Endothelial cell of umbilical vein (primary cell): ENCODE measurements at regions not wholly inside any gene's neighbourhood (a gene's known extent, or its start where the extent isn't known, plus 50 kb on each side); places are given as distances from the start of the nearest gene placed in this dataset.

Experiments
- BruUV-seq: library from RNA; stranded (reverse); fragments of 400-500 nt; replicated peaks from 2 replicates; lab custom pipeline; 2021; lab: Mats Ljungman, UMichigan
- CTCF ChIA-PET: fragments of 300-600, 350-600 bp; sonication (Branson Sonifier 250); formaldehyde crosslinking; loops from one replicate; lab custom pipeline; 2021; ENCODE audit warnings: antibody characterized with exemption, inconsistent platforms; lab: Charles Lee
- POLR2A ChIA-PET: fragments of 300-600, 350-600 bp; sonication (Branson Sonifier 250); formaldehyde crosslinking; loops from one replicate; lab custom pipeline; 2021; ENCODE audit warnings: antibody characterized with exemption, inconsistent platforms; lab: Charles Lee
- DNase-seq: peaks from one replicate; pipeline ENCODE4 v3.0.0-alpha.2; 2011; ENCODE audit warnings: low read depth, low spot score
- FAIRE-seq: peaks from 2 replicates; lab custom pipeline; 2011; peaks lifted over from hg19 to GRCh38; lab: Jason Lieb, UNC
- H2AFZ ChIP-seq: 2 replicates; pipeline ENCODE4 v1.6.0; 2012; ENCODE audit warnings: low read depth, low read length, control low read depth, inconsistent platforms
- H3K27ac ChIP-seq: 2 replicates; pipeline ENCODE4 v1.5.1; 2011; ENCODE audit warnings: low read depth, mild to moderate bottlenecking, control low read depth, low read length, moderate library complexity; ENCODE audit not compliant: insufficient read depth
- H3K27me3 ChIP-seq, 2 experiments: 2 replicates each; pipeline versions ENCODE4 v1.6.0 to v1.6.1; 2011; ENCODE audit warnings: low read length in 2 of 2, mixed read lengths in 1 of 2; ENCODE audit not compliant: control insufficient read depth in 2 of 2, insufficient read depth in 2 of 2
- H3K36me3 ChIP-seq, 2 experiments: 2 replicates in 1 of 2; 3 replicates in 1 of 2; pipeline ENCODE4 v1.5.1; 2011; ENCODE audit warnings: low read length in 2 of 2, mild to moderate bottlenecking in 1 of 2, moderate library complexity in 1 of 2; ENCODE audit not compliant: control insufficient read depth in 2 of 2, insufficient read depth in 2 of 2; ENCODE audit errors: extremely low read depth in 1 of 2
- H3K4me1 ChIP-seq: 3 replicates; pipeline ENCODE4 v1.5.1; 2011; ENCODE audit warnings: mild to moderate bottlenecking, low read length; ENCODE audit not compliant: control insufficient read depth, insufficient read depth; ENCODE audit errors: extremely low read depth
- H3K4me2 ChIP-seq: 2 replicates; pipeline ENCODE4 v1.6.1; 2011; ENCODE audit warnings: low read length, control low read depth, mixed read lengths; ENCODE audit not compliant: insufficient read depth
- H3K4me3 ChIP-seq, 3 experiments: fragments of 200-600 bp in 1 of 3; sonication (generic), shearing (Covaris generic) in 1 of 3; replicated peaks in 1 of 3; 2 replicates each; pipeline ENCODE4 v1.5.1; 2011 to 2016; ENCODE audit warnings: control low read depth in 3 of 3, low read length in 3 of 3, mild to moderate bottlenecking in 2 of 3, inconsistent platforms in 1 of 3, low read depth in 1 of 3, moderate library complexity in 1 of 3; ENCODE audit not compliant: insufficient read depth in 1 of 3
- H3K79me2 ChIP-seq: 2 replicates; pipeline ENCODE4 v1.6.0; 2012; ENCODE audit warnings: low read length, inconsistent platforms; ENCODE audit not compliant: control insufficient read depth, insufficient read depth
- H3K9ac ChIP-seq: replicated peaks from 2 replicates; pipeline ENCODE3; 2011; ENCODE audit warnings: low read length, control low read depth; ENCODE audit not compliant: insufficient read depth; ENCODE audit errors: extremely low read depth
- H3K9me1 ChIP-seq: replicated peaks from 3 replicates; pipeline ENCODE4 v1.6.0; 2011; ENCODE audit warnings: mild to moderate bottlenecking, low read length; ENCODE audit not compliant: control insufficient read depth, insufficient read depth; ENCODE audit errors: extremely low read depth
- H3K9me3 ChIP-seq: replicated peaks from 2 replicates; pipeline ENCODE4 v1.5.1; 2012; ENCODE audit warnings: low read length, inconsistent platforms; ENCODE audit not compliant: control insufficient read depth, insufficient read depth
- H4K20me1 ChIP-seq: replicated peaks from 2 replicates; pipeline ENCODE3; 2011; ENCODE audit warnings: mild to moderate bottlenecking, low read length; ENCODE audit not compliant: control insufficient read depth, insufficient read depth; ENCODE audit errors: extremely low read depth
- GATA2 ChIP-seq: IDR thresholded peaks from 2 replicates; pipeline ENCODE4 v1.7.0; 2011; ENCODE audit warnings: low read depth, mild to moderate bottlenecking, moderate library complexity, mixed read lengths, low read length; ENCODE audit not compliant: insufficient read length, insufficient read depth
- JUN ChIP-seq: IDR thresholded peaks from 2 replicates; pipeline ENCODE4 v1.6.1; 2011; ENCODE audit warnings: borderline replicate concordance, low read depth; ENCODE audit not compliant: insufficient read length, insufficient read depth
- MYC ChIP-seq: IDR thresholded peaks from one replicate; pipeline ENCODE4 v1.6.1; 2011; ENCODE audit warnings: mild to moderate bottlenecking, low read depth, low read length
- POLR2A ChIP-seq: IDR thresholded peaks from 2 replicates; pipeline ENCODE4 v1.6.1; 2012; ENCODE audit warnings: low read depth, mild to moderate bottlenecking, control low read depth, low read length
- POLR2AphosphoS5 ChIP-seq: IDR thresholded peaks from 2 replicates; pipeline ENCODE4 v1.6.1; 2012; ENCODE audit warnings: low read depth, mild to moderate bottlenecking, control low read depth, low read length, moderate library complexity; ENCODE audit not compliant: insufficient read depth
- dilution Hi-C: fragments of 300-500 bp; cut with MboI; formaldehyde crosslinking; loops from one replicate; pipeline ENCODE4 v1.15.0; 2019; ENCODE audit warnings: low sequenced_read_pairs; ENCODE audit not compliant: extremely low pct_ligation_motif_present
- intact Hi-C: fragments of 100-400 bp; cut with micrococcal nuclease; formaldehyde crosslinking; loops from one replicate; pipeline ENCODE4 v1.10.0; 2022
- TF ChIP-seq, protein P1 (sequence below): IDR thresholded peaks from 2 replicates; pipeline ENCODE4 v1.6.1; 2011; ENCODE audit not compliant: insufficient read depth, insufficient read length

DNA sequence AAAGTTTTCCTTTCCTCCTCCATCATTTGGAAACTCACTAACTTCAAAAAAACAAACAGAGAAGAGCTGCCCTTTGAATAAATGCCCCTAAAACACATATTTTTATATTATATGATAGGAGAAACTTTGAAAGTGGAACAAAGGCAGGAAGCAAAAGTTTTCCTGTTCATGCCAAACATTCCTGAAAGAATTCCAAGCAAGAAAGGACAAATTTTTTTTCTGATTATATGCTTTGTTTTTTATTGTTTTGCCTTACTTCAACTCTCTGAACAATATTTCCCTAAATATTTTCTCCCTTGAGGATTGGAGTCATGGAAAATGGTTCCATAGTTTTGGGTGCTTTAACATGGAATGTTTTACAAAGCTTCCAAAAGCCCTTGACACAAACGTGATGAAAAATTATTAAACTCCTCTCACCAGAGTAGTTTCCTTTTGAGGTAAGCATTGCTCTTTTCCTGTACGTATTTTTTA, 638.5 kb upstream of the CAMK1G start:
- Histone ChIP-seq H3K9ac (peak overlapping the region; percentile 65), H4K20me1 (no peaks in the 10 kb centered on the region), H3K27me3 (no peaks in the 10 kb centered on the region), H3K36me3 (no peaks in the 10 kb centered on the region), H3K79me2 (no peaks in the 10 kb centered on the region), H3K4me1 (peaks cover 32% of the 10 kb centered on the region), H2AFZ (peak overlapping the region; percentile 36), H3K4me2 (peak overlapping the region; percentile 85), H3K4me3 (peak overlapping the region in 1 of 3 experiments; percentile 34), H3K9me1 (no peaks in the 10 kb centered on the region), H3K27ac (peak overlapping the region; percentile 75), H3K9me3 (no peaks in the 10 kb centered on the region)
- FAIRE-seq (peak; percentile 88), DNase-seq (peak; percentile 84)
- POLR2A ChIA-PET = no interaction called here
- TF ChIP-seq JUN = peak; percentile 24
- no peak for TF ChIP-seq POLR2A
- BruUV-seq = no TSS peak
- dilution Hi-C loops (no loop called here), intact Hi-C loops (loop anchor here (1.0 to 5.0 kb wide), 4 partner anchors 43 to 292 kb away; no protein-coding TSS in a partner anchor)
- CTCF ChIA-PET = interaction anchor here (1.0 kb wide), 1 partner anchor 27 kb away, joined by 3 read pairs; no protein-coding TSS in a partner anchor

DNA sequence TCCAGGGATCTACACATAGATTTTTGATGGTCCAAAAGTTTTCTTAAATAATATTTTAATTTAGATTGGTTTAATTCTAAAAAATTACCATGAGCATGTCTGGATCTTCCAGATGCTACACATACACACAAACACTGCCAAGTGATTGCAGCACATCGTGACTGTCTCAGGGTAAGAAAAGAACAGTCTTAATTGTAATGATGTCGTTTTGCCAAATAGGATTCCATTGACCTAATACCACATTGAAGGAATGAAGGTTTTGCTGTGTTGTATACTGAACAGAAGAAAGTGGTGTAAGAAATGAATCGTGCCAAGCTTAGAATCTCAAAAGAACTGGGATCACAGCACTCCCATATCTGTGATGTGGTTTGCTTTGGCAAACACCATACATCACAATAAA, 633.3 kb upstream of the CAMK1G start:
- Histone ChIP-seq H3K9me3 (no peaks in the 10 kb centered on the region), H3K36me3 (no peaks in the 10 kb centered on the region), H3K4me3 (no peak overlapping the region), H3K9me1 (no peaks in the 10 kb centered on the region), H4K20me1 (no peaks in the 10 kb centered on the region), H3K27me3 (no peaks in the 10 kb centered on the region), H2AFZ (no peak overlapping the region), H3K4me1 (peaks cover 27% of the 10 kb centered on the region), H3K27ac (no peak overlapping the region), H3K79me2 (no peaks in the 10 kb centered on the region), H3K4me2 (no peak overlapping the region), H3K9ac (no peak overlapping the region)
- POLR2A ChIA-PET = no interaction called here
- no TSS peak for BruUV-seq
- FAIRE-seq (no peak), DNase-seq (no peak)
- dilution Hi-C loops = no loop called here
- intact Hi-C loops = loop anchor here (2.0 kb wide), 1 partner anchor 267 kb away; no protein-coding TSS in a partner anchor
- CTCF ChIA-PET = no interaction called here
- TF ChIP-seq, protein P1, sequence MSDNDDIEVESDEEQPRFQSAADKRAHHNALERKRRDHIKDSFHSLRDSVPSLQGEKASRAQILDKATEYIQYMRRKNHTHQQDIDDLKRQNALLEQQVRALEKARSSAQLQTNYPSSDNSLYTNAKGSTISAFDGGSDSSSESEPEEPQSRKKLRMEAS = no peak
- TF ChIP-seq GATA2 (no peak), MYC (no peak), POLR2A (no peak), POLR2AphosphoS5 (no peak), JUN (no peak)
